GM12878 (cell line): ENCODE measurements at regions not wholly inside any gene's neighbourhood (a gene's known extent, or its start where the extent isn't known, plus 50 kb on each side); places are given as distances from the start of the nearest gene placed in this dataset.

Experiments
- ATAC-seq: fragments of 200-7000 bp; cut with Tn5 transposase; 3 replicates; pipeline ENCODE4 v1.9.1; 2020; ENCODE audit warnings: mild to moderate bottlenecking, moderate library complexity
- BruUV-seq: library from RNA; stranded (reverse); fragments of 400-500 nt; replicated peaks from 2 replicates; lab custom pipeline; 2021; lab: Mats Ljungman, UMichigan
- CTCF ChIA-PET: fragments of 300-600 bp; sonication (Branson Sonifier 250); formaldehyde crosslinking; extraction: SDS; loops from one replicate; lab custom pipeline; 2021; ENCODE audit warnings: inconsistent platforms; lab: Yijun Ruan, JAX
- POLR2A ChIA-PET: fragments of 350-600 bp; formaldehyde crosslinking; extraction: SDS; loops from one replicate; lab custom pipeline; 2021; ENCODE audit warnings: inconsistent platforms; lab: Charles Lee
- RAD21 ChIA-PET: fragments of 300-600 bp; sonication (Branson Sonifier 250); formaldehyde crosslinking; loops from one replicate; lab custom pipeline; 2023; ENCODE audit warnings: antibody characterized with exemption; ENCODE audit not compliant: unreplicated experiment; lab: Charles Lee
- SMC1A ChIA-PET: fragments of 300-600 bp; sonication (Branson Sonifier 250); formaldehyde crosslinking; loops from one replicate; lab custom pipeline; 2023; ENCODE audit not compliant: unreplicated experiment, uncharacterized antibody; lab: Charles Lee
- DNase-seq: peaks from one replicate; pipeline ENCODE4 v3.0.0-alpha.2; 2011; ENCODE audit warnings: low read depth, low spot score
- FAIRE-seq: peaks from 3 replicates; lab custom pipeline; 2011; peaks lifted over from hg19 to GRCh38; lab: Jason Lieb, UNC
- H2AFZ ChIP-seq: 2 replicates; pipeline ENCODE4 v1.6.0; 2011; ENCODE audit warnings: low read depth, low read length, control low read depth; ENCODE audit not compliant: control insufficient read depth
- H3K27ac ChIP-seq: 2 replicates; pipeline ENCODE4 v1.5.1; 2011; ENCODE audit warnings: control low read depth; ENCODE audit not compliant: control insufficient read depth, insufficient read depth
- H3K27me3 ChIP-seq, 2 experiments: replicated peaks in 1 of 2; 2 replicates each; pipeline versions ENCODE4 v1.6.0 to v1.6.1; 2011; ENCODE audit warnings: low read length in 1 of 2; ENCODE audit not compliant: control insufficient read depth in 2 of 2, insufficient read depth in 2 of 2
- H3K36me3 ChIP-seq, 2 experiments: 2 replicates each; pipeline ENCODE4 v1.5.1; 2011; ENCODE audit warnings: low read length in 1 of 2; ENCODE audit not compliant: control insufficient read depth in 2 of 2, insufficient read depth in 2 of 2
- H3K4me1 ChIP-seq: 2 replicates; pipeline ENCODE4 v1.6.1; 2011; ENCODE audit warnings: mild to moderate bottlenecking, low read length, moderate library complexity, mixed read lengths; ENCODE audit not compliant: control insufficient read depth, insufficient read depth
- H3K4me2 ChIP-seq: 2 replicates; pipeline ENCODE4 v1.6.0; 2011; ENCODE audit warnings: control low read depth; ENCODE audit not compliant: control insufficient read depth, insufficient read depth
- H3K4me3 ChIP-seq: fragments of 200-600 bp; sonication (generic); 2 replicates; pipeline ENCODE4 v1.5.1; 2016
- H3K79me2 ChIP-seq: 2 replicates; pipeline ENCODE4 v1.6.0; 2011; ENCODE audit warnings: low read length; ENCODE audit not compliant: control insufficient read depth, insufficient read depth
- H3K9ac ChIP-seq: 2 replicates; pipeline ENCODE4 v1.8.0; 2011; ENCODE audit warnings: low read length, control low read depth, mixed read lengths; ENCODE audit not compliant: control insufficient read depth, insufficient read depth
- H3K9me3 ChIP-seq: replicated peaks from 3 replicates; pipeline ENCODE4 v1.5.1; 2011; ENCODE audit warnings: mild to moderate bottlenecking, low read length; ENCODE audit not compliant: control insufficient read depth, insufficient read depth
- H4K20me1 ChIP-seq: 2 replicates; pipeline ENCODE4 v1.6.0; 2011; ENCODE audit not compliant: control insufficient read depth, insufficient read depth
- FOXK2 ChIP-seq: fragments of 450-650 bp; IDR thresholded peaks from 2 replicates; pipeline ENCODE4 v1.6.1; 2017; ENCODE audit warnings: mild to moderate bottlenecking, moderate library complexity
- HCFC1 ChIP-seq: fragments of 150-350 bp; IDR thresholded peaks from 2 replicates; pipeline ENCODE4 v1.6.1; 2014; ENCODE audit warnings: low read length
- HDAC2 ChIP-seq: fragments of 200-600 bp; sonication (generic); IDR thresholded peaks from 2 replicates; pipeline ENCODE4 v1.6.1; 2017
- IKZF2 ChIP-seq, 2 experiments: fragments of 450-650 bp; IDR thresholded peaks; 2 replicates each; pipeline ENCODE4 v1.6.1; 2017; ENCODE audit warnings: mild to moderate bottlenecking in 2 of 2, moderate library complexity in 2 of 2
- NRF1 ChIP-seq: conservative IDR thresholded peaks from 2 replicates; pipeline ENCODE4 v1.6.1; 2011; ENCODE audit warnings: mild to moderate bottlenecking, low read depth, low read length, improper control_type of control experiment
- SIN3A ChIP-seq: IDR thresholded peaks from 2 replicates; pipeline ENCODE4 v1.6.1; 2012; ENCODE audit warnings: low read depth, low read length, improper control_type of control experiment
- STAT3 ChIP-seq: IDR thresholded peaks from 2 replicates; pipeline ENCODE4 v1.6.1; 2011; ENCODE audit warnings: low read depth, low read length, improper control_type of control experiment
- WGBS: methylation state at CpG from one replicate; pipeline ENCODE4 v1.1.6; 2016; ENCODE audit warnings: low lambda C conversion rate; ENCODE audit not compliant: insufficient replicate concordance, insufficient coverage; ENCODE audit errors: missing lambda C conversion rate; 5-methylcytosine and 5-hydroxymethylcytosine counted together
- in situ Hi-C: fragments of 300-500 bp; cut with MboI; formaldehyde crosslinking; loops from 9 replicates; pipeline ENCODE4 v1.14.3; 2018; ENCODE audit warnings: mixed read lengths
- intact Hi-C: fragments of 100-400 bp; cut with micrococcal nuclease; formaldehyde crosslinking; loops from one replicate; pipeline ENCODE4 v1.14.2; 2022; ENCODE audit not compliant: unreplicated experiment
- TF ChIP-seq, protein P1 (sequence below): fragments of 150-350 bp; IDR thresholded peaks from 2 replicates; pipeline ENCODE4 v1.6.1; 2016; ENCODE audit warnings: low read depth, low read length
- TF ChIP-seq, protein P2 (sequence below): IDR thresholded peaks from 2 replicates; pipeline ENCODE4 v1.6.1; 2012; ENCODE audit warnings: improper control_type of control experiment, low read depth, low read length; ENCODE audit not compliant: insufficient replicate concordance
- TF ChIP-seq, protein P3 (sequence below): fragments of 450-650 bp; IDR thresholded peaks from 2 replicates; pipeline ENCODE4 v1.6.1; 2014; ENCODE audit warnings: mild to moderate bottlenecking
- TF ChIP-seq, protein P4 (sequence below): IDR thresholded peaks from 2 replicates; pipeline ENCODE4 v1.6.1; 2012; ENCODE audit warnings: low read depth, low read length, improper control_type of control experiment
- TF ChIP-seq, protein P5 (sequence below): IDR thresholded peaks from 2 replicates; pipeline ENCODE4 v1.6.1; 2011; ENCODE audit warnings: borderline replicate concordance, low read depth, mild to moderate bottlenecking, moderate library complexity, low read length; ENCODE audit not compliant: insufficient read depth, poor library complexity, severe bottlenecking

DNA sequence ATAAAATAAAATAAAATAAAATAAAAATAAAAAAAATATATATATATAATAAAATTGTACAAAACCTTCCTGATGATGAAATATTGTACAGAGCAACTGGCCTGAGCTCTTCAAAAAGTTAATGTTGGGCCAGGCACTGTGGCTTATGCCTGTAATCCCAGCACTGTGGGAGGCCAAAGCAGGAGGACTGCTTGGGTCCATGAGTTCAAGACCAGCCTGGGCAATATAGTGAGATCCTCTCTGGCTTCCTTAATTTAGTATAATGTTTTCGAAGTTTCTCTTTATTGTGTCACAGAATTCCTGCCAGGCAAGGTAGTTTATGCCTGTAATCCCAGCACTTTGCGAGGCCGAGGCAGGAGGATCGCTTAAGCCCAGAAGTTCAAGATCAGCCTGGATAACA, 113.9 kb upstream of the SALL4 start:
- intact Hi-C loops (no loop called here), in situ Hi-C loops (no loop called here)
- H3K9me3 ChIP-seq = no peaks in the 10 kb centered on the region
- no peaks in the 10 kb centered on the region for H3K36me3 ChIP-seq
- H3K27ac ChIP-seq = no peak overlapping the region
- FAIRE-seq = no peak
- SMC1A ChIA-PET = no interaction called here
- POLR2A ChIA-PET = no interaction called here
- H3K79me2 ChIP-seq = no peaks in the 10 kb centered on the region
- H3K9ac ChIP-seq = no peak overlapping the region
- DNase-seq = no peak
- no peak overlapping the region for H3K4me2 ChIP-seq
- no peak for ATAC-seq
- H3K4me3 ChIP-seq = no peak overlapping the region
- BruUV-seq = no TSS peak
- H3K27me3 ChIP-seq = no peaks in the 10 kb centered on the region
- CTCF ChIA-PET = no interaction called here
- RAD21 ChIA-PET = no interaction called here
- no peak for TF ChIP-seq HDAC2
- TF ChIP-seq, protein P1, sequence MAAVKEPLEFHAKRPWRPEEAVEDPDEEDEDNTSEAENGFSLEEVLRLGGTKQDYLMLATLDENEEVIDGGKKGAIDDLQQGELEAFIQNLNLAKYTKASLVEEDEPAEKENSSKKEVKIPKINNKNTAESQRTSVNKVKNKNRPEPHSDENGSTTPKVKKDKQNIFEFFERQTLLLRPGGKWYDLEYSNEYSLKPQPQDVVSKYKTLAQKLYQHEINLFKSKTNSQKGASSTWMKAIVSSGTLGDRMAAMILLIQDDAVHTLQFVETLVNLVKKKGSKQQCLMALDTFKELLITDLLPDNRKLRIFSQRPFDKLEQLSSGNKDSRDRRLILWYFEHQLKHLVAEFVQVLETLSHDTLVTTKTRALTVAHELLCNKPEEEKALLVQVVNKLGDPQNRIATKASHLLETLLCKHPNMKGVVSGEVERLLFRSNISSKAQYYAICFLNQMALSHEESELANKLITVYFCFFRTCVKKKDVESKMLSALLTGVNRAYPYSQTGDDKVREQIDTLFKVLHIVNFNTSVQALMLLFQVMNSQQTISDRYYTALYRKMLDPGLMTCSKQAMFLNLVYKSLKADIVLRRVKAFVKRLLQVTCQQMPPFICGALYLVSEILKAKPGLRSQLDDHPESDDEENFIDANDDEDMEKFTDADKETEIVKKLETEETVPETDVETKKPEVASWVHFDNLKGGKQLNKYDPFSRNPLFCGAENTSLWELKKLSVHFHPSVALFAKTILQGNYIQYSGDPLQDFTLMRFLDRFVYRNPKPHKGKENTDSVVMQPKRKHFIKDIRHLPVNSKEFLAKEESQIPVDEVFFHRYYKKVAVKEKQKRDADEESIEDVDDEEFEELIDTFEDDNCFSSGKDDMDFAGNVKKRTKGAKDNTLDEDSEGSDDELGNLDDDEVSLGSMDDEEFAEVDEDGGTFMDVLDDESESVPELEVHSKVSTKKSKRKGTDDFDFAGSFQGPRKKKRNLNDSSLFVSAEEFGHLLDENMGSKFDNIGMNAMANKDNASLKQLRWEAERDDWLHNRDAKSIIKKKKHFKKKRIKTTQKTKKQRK = no peak
- TF ChIP-seq NRF1 = no peak
- TF ChIP-seq, protein P2, sequence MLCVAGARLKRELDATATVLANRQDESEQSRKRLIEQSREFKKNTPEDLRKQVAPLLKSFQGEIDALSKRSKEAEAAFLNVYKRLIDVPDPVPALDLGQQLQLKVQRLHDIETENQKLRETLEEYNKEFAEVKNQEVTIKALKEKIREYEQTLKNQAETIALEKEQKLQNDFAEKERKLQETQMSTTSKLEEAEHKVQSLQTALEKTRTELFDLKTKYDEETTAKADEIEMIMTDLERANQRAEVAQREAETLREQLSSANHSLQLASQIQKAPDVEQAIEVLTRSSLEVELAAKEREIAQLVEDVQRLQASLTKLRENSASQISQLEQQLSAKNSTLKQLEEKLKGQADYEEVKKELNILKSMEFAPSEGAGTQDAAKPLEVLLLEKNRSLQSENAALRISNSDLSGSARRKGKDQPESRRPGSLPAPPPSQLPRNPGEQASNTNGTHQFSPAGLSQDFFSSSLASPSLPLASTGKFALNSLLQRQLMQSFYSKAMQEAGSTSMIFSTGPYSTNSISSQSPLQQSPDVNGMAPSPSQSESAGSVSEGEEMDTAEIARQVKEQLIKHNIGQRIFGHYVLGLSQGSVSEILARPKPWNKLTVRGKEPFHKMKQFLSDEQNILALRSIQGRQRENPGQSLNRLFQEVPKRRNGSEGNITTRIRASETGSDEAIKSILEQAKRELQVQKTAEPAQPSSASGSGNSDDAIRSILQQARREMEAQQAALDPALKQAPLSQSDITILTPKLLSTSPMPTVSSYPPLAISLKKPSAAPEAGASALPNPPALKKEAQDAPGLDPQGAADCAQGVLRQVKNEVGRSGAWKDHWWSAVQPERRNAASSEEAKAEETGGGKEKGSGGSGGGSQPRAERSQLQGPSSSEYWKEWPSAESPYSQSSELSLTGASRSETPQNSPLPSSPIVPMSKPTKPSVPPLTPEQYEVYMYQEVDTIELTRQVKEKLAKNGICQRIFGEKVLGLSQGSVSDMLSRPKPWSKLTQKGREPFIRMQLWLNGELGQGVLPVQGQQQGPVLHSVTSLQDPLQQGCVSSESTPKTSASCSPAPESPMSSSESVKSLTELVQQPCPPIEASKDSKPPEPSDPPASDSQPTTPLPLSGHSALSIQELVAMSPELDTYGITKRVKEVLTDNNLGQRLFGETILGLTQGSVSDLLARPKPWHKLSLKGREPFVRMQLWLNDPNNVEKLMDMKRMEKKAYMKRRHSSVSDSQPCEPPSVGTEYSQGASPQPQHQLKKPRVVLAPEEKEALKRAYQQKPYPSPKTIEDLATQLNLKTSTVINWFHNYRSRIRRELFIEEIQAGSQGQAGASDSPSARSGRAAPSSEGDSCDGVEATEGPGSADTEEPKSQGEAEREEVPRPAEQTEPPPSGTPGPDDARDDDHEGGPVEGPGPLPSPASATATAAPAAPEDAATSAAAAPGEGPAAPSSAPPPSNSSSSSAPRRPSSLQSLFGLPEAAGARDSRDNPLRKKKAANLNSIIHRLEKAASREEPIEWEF = no peak
- TF ChIP-seq FOXK2 = no peak
- TF ChIP-seq HCFC1 = no peak
- TF ChIP-seq, protein P3, sequence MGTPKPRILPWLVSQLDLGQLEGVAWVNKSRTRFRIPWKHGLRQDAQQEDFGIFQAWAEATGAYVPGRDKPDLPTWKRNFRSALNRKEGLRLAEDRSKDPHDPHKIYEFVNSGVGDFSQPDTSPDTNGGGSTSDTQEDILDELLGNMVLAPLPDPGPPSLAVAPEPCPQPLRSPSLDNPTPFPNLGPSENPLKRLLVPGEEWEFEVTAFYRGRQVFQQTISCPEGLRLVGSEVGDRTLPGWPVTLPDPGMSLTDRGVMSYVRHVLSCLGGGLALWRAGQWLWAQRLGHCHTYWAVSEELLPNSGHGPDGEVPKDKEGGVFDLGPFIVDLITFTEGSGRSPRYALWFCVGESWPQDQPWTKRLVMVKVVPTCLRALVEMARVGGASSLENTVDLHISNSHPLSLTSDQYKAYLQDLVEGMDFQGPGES = no peak
- TF ChIP-seq IKZF2 (IDR thresholded peaks at IDR 0.05) = no peak
- TF ChIP-seq, protein P4, sequence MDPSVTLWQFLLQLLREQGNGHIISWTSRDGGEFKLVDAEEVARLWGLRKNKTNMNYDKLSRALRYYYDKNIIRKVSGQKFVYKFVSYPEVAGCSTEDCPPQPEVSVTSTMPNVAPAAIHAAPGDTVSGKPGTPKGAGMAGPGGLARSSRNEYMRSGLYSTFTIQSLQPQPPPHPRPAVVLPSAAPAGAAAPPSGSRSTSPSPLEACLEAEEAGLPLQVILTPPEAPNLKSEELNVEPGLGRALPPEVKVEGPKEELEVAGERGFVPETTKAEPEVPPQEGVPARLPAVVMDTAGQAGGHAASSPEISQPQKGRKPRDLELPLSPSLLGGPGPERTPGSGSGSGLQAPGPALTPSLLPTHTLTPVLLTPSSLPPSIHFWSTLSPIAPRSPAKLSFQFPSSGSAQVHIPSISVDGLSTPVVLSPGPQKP = no peak
- TF ChIP-seq, protein P5, sequence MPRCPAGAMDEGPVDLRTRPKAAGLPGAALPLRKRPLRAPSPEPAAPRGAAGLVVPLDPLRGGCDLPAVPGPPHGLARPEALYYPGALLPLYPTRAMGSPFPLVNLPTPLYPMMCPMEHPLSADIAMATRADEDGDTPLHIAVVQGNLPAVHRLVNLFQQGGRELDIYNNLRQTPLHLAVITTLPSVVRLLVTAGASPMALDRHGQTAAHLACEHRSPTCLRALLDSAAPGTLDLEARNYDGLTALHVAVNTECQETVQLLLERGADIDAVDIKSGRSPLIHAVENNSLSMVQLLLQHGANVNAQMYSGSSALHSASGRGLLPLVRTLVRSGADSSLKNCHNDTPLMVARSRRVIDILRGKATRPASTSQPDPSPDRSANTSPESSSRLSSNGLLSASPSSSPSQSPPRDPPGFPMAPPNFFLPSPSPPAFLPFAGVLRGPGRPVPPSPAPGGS = no peak
- no peak for TF ChIP-seq STAT3
- TF ChIP-seq SIN3A = no peak
- TF ChIP-seq, all 136 proteins: peak for 0
- Histone ChIP-seq H4K20me1 (no peaks in the 10 kb centered on the region), H2AFZ (no peak overlapping the region), H3K4me1 (no peaks in the 10 kb centered on the region)
- WGBS = 79% methylated on average over 4 of the region's 4 CpGs
